T-helper 2 cell (primary cell): ENCODE measurements at regions not wholly inside any gene's neighbourhood (a gene's known extent, or its start where the extent isn't known, plus 50 kb on each side); places are given as distances from the start of the nearest gene placed in this dataset.
"Not testable (repeated sequence)": the region's sequence is repeated elsewhere in the genome, so short reads cannot be mapped to it uniquely, and the experiment has no call there.

ENCODE experiments used
- DNase-seq, 5 experiments: peaks; one replicate each; pipeline versions ENCODE4 v3.0.0 to v3.0.0-alpha.2; 2012 to 2022

DNA sequence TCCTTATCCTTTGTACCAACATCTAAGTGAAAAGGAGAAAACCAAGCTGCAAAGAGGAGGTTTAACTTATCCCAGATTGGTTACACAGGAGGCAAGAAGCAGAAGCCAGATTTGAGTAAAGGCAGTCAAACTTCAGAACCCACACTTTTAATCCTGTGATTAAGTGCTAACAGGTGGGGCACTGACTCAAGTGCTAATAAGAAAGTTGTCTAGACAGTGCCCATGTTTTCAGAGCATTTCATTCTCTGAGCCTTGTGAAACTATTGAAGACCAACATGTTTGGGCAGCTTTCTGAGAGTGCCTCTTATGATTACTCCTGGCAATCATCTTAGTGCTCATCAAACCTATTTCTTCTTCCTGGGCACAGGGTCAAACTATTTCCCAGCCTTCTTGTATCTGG lies 380.8 kb downstream of the KCNRG start:
- no peak for DNase-seq

- DNase-seq = not testable (repeated sequence)
Observed at GRCh38 chr13:50396618-50397017, 381.4 kb downstream of the KCNRG start.

DNA sequence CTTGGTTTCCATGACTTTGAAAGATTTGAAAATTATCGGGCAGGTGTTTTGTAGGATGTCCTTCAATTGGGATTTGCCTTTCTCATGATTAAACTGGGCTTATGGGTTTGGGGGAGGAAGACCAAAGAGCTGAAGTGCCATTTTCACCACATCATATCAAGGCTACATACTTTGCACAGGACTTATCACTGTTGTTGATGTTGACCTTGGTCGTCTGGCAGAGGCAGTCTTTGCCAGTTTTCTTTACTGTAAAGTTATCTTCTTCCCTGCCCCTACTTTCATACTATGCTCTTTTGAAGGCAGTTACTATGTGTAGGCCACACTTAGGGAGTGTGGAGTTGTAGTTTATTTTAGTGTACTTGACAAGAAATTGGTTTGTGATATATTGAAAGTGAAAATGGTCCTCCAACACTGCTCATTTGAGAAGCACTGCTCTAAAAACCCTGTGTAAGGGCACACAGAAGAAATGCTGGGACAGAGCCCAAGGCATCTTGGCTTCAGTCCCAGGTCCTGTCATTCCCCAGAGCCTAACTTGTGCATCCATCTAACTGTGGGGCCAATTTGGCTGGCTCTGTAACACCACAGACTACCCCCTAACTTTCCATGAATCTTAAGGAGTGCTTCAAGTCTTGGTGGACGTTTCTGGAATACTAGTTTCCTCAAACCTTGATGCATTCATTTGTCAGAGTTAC lies 384.9 kb downstream of the KCNRG start:
- no peak for DNase-seq

- no peak for DNase-seq
Observed at GRCh38 chr13:50401049-50401505, 385.8 kb downstream of the KCNRG start.

- no peak for DNase-seq
Observed at GRCh38 chr13:50401721-50402465, 386.6 kb downstream of the KCNRG start.

GRCh38 chr13:50403311-50403710 lies 388.1 kb downstream of the KCNRG start:
- DNase-seq = no peak

- DNase-seq = no peak
Observed at GRCh38 chr13:50404116-50404515, 388.9 kb downstream of the KCNRG start.

GRCh38 chr13:50404769-50405168 lies 389.5 kb downstream of the KCNRG start:
- no peak for DNase-seq

- no peak for DNase-seq
Observed at GRCh38 chr13:50406831-50407230, 391.6 kb downstream of the KCNRG start.

- no peak for DNase-seq
Observed at GRCh38 chr13:50408068-50408467, 392.8 kb downstream of the KCNRG start.

DNA sequence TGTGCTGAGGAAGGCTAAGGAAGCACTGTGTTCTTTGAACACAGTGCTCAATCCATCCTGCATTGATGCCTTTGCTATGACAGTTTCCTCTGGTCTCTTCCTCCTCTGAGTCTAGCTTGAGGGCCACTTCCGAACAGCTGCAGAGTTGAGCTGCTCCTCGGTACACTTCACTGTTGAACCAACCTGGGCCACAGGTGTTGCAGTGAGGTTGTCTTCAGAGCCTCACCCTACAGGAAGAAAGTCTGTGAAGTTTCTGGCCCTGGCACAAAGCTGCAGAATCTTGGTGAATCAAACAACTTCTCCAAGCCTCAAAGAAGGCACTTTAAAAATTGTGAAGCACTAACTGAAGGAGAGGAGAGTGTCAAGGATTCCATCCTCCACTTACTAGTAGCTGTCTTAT lies 394.0 kb downstream of the KCNRG start:
- DNase-seq = no peak

DNA sequence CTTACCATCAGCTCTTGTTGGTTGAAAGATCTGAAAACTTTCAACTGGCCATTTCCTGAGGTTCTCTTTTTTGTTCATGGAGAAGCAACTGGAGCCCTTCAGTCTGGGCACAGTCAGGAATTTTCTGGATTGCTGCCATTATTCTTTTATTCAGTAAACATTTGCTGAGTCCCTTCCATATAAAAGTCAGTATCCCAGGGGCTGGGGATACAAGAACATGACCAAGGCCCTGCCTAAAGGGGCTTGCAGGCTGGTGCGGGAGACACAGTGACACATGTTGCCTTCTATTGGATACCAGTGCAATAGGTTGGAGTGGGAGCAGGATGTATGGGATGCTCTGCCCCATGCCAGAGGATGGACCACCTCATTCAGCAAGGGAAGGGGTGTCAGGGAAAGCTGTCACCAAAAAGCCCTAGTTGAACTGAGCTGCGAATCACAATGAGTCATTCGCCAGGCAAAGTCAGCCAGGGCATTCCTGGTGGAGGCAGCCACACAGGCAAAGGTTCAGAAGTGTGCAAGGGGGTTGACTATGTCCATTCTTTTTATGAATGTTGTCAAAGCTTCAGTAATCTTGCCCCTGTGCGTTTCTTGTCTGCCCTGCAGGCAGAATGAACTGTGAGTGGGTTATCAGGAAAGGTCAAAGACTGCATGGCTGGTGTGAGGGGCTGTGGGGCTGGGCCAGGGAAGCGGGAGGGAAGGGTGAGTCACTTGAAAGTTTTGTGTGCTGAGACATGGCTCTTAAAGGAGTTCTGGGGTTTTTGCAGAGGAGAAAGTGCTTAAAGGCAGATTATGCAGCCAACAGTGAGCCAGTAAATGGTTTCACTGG lies 395.9 kb downstream of the KCNRG start:
- DNase-seq = no peak

GRCh38 chr13:50412046-50412617 lies 396.9 kb downstream of the KCNRG start:
- no peak for DNase-seq

- no peak for DNase-seq
Observed at GRCh38 chr13:50414640-50415039, 399.4 kb downstream of the KCNRG start.

- no peak for DNase-seq
Observed at GRCh38 chr13:50415428-50415827, 400.2 kb downstream of the KCNRG start.

- no peak for DNase-seq
Observed at GRCh38 chr13:50417597-50417996, 402.4 kb downstream of the KCNRG start.

- DNase-seq = no peak
Observed at GRCh38 chr13:50419331-50419865, 404.2 kb downstream of the KCNRG start.

DNA sequence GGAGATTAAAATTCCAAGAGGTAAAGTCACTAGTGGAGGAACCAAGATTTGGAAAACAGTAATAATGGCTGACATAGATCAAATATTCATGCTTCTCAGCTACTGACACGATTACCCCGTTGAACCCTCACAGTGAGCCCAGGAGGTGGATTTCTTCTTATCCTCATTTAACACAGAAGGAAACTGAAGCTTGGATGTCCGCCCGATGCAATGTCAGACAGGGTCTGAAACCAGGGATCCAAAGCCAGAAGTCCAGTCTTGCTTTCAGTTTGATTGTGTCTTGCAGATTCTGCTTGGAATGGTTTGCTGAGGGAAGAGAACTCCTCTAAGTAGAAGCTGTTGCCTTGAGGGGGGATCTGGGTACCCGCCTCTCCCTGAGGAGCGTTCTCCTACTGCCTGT lies 404.7 kb downstream of the KCNRG start:
- DNase-seq = no peak

DNA sequence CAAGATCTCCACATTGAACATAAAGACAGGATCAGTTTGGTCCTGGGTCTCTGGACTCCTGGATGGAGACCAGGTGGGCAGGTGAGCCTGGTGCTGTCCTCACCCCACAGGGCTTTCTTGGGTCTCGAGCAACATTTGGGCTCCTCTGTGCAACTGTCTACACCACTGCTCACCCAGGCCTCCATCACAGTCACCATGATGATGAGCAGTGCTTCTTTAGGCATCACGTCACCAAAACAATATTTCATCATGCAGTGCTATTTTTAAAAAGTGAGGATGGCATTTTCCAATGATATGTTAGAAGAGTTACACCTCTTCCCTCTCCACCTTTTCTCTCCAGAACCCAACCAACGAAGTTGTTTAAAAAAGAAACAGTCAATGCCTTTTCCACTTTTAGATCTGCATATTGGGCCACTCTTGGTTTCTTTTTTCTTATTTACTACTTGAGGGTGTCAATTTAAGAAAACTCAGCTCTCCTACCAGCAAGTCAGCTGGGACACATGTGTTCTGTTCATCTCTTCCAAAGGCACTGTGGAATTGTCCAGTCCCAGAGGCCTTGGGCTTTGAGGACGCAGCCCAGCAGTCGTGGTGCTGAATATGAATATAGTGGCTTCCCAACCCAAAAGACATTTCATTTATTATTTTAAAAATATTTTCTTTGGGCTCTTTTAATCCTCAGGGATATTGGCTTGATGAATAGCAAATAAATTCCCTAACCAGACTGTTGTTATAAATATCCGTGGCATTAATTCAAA lies 405.7 kb downstream of the KCNRG start:
- no peak for DNase-seq

DNA sequence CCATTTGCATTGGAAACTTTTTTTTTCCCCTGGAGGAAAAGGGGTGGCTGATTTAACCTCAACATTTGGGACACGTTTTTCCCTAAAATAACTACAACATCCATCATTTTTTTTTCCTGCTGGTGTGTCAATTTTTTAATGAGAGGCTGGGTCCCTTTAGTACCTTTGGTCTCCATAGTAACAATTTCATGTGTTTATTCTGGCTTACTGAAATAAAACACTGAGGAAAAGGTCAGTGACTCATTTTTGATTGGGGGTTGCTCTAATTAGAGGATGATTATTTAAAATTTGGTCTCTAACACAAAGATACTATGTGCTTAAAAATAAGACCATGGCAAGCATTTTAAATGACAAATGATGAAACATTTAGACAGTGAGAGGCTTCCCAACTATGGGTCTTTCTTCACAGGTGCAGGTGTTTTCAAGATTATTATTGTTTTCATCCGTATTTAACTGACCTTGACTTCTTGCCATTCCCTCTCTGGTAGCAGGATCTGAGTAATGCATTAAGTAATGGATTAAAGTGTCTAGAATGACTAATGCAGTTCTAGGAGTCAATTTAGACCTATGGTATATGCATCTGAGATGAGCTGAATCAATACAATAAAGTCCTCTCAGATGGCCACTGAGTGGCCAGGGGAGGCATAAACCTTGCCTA lies 406.4 kb downstream of the KCNRG start:
- DNase-seq = no peak
